A549 (cell line): ENCODE measurements at regions not wholly inside any gene's neighbourhood (a gene's known extent, or its start where the extent isn't known, plus 50 kb on each side); places are given as distances from the start of the nearest gene placed in this dataset.

Source experiments
- ATAC-seq, 2 experiments: fragments of 200-7000 bp in 1 of 2; fragments of >200 bp in 1 of 2; cut with Nextera tagmentation in 1 of 2; cut with Tn5 transposase in 1 of 2; 3 replicates each; pipeline versions ENCODE4 v1.8.0 to v1.9.1; 2018 to 2020; ENCODE audit warnings: mild to moderate bottlenecking in 1 of 2, moderate library complexity in 1 of 2
- CTCF ChIA-PET: fragments of 300-600 bp; sonication (Branson Sonifier 250); formaldehyde crosslinking; extraction: SDS; loops from one replicate; lab custom pipeline; 2021; ENCODE audit warnings: antibody characterized with exemption, inconsistent platforms; lab: Yijun Ruan, JAX
- POLR2A ChIA-PET: fragments of 350-600 bp; formaldehyde crosslinking; extraction: SDS; loops from one replicate; lab custom pipeline; 2021; ENCODE audit warnings: antibody characterized with exemption, inconsistent platforms; lab: Yijun Ruan, JAX
- DNase-seq, 2 experiments: peaks; one replicate each; pipeline versions ENCODE4 v3.0.0 to v3.0.0-alpha.2; 2011 to 2016; ENCODE audit warnings: low read depth in 1 of 2, low spot score in 1 of 2
- FAIRE-seq: peaks from 2 replicates; lab custom pipeline; 2011; peaks lifted over from hg19 to GRCh38; lab: Jason Lieb, UNC
- H3K27ac ChIP-seq, 2 experiments: fragments of >200 bp; sonication (Bioruptor Twin); formaldehyde crosslinking; 3 replicates each; pipeline ENCODE4 v1.5.1; 2016 to 2017
- H3K4me1 ChIP-seq: fragments of >200 bp; sonication (Bioruptor Twin); formaldehyde crosslinking; 3 replicates; pipeline ENCODE4 v1.6.1; 2016
- H3K4me2 ChIP-seq: fragments of >200 bp; sonication (Bioruptor Twin); formaldehyde crosslinking; 3 replicates; pipeline ENCODE4 v1.6.1; 2016
- H3K4me3 ChIP-seq: fragments of >200 bp; sonication (Bioruptor Twin); formaldehyde crosslinking; 3 replicates; pipeline ENCODE4 v1.5.1; 2016
- H3K9me3 ChIP-seq: fragments of >200 bp; sonication (Bioruptor Twin); formaldehyde crosslinking; 3 replicates; pipeline ENCODE4 v1.6.1; 2016
- BHLHE40 ChIP-seq: IDR thresholded peaks from 2 replicates; pipeline ENCODE4 v1.6.1; 2012; ENCODE audit warnings: low read depth, low read length, inconsistent platforms
- CBX8 ChIP-seq: fragments of 200-600 bp; sonication (generic); IDR thresholded peaks from 2 replicates; pipeline ENCODE4 v1.6.1; 2016
- E2F6 ChIP-seq: IDR thresholded peaks from 2 replicates; pipeline ENCODE4 v1.6.1; 2012; ENCODE audit warnings: low read depth, borderline replicate concordance
- EP300 ChIP-seq, 2 experiments: fragments of >200 bp; sonication (Bioruptor Twin); formaldehyde crosslinking; IDR thresholded peaks; 2 replicates in 1 of 2; 3 replicates in 1 of 2; pipeline ENCODE4 v1.6.1; 2016 to 2017
- FOSB ChIP-seq: fragments of 250-450 bp; sonication (Bioruptor Pico); IDR thresholded peaks from 2 replicates; pipeline ENCODE4 v1.5.0; 2020; ENCODE audit warnings: mild to moderate bottlenecking, moderate library complexity
- GATA3 ChIP-seq: IDR thresholded peaks from 2 replicates; pipeline ENCODE4 v1.6.1; 2012; ENCODE audit warnings: borderline replicate concordance
- HDAC2 ChIP-seq: fragments of 200-600 bp; sonication (generic); IDR thresholded peaks from 2 replicates; pipeline ENCODE4 v1.6.1; 2016
- HES2 ChIP-seq: fragments of >200 bp; sonication (Bioruptor Twin); formaldehyde crosslinking; IDR thresholded peaks from 2 replicates; pipeline ENCODE4 v1.6.1; 2016
- HMGXB4 ChIP-seq: fragments of 250-450 bp; sonication (Bioruptor Pico); IDR thresholded peaks from 2 replicates; pipeline ENCODE4 v1.5.0; 2021; ENCODE audit warnings: mild to moderate bottlenecking, moderate library complexity, borderline replicate concordance
- JUNB ChIP-seq: fragments of >200 bp; sonication (Bioruptor Twin); formaldehyde crosslinking; IDR thresholded peaks from 2 replicates; pipeline ENCODE4 v1.6.1; 2016
- KDM5A ChIP-seq: fragments of 200-600 bp; sonication (generic); IDR thresholded peaks from 2 replicates; pipeline ENCODE4 v1.6.1; 2016; ENCODE audit warnings: antibody characterized with exemption, mild to moderate bottlenecking
- MAFK ChIP-seq: fragments of 450-650 bp; IDR thresholded peaks from 2 replicates; pipeline ENCODE4 v1.6.1; 2014; ENCODE audit not compliant: partially characterized antibody
- NPAS2 ChIP-seq: fragments of 250-450 bp; sonication (Bioruptor Pico); IDR thresholded peaks from 2 replicates; pipeline ENCODE4 v1.8.0; 2022; ENCODE audit warnings: mild to moderate bottlenecking, moderate library complexity, borderline replicate concordance
- POLR2A ChIP-seq: IDR thresholded peaks from 2 replicates; pipeline ENCODE4 v1.6.1; 2012; ENCODE audit warnings: mild to moderate bottlenecking, low read length
- RAD21 ChIP-seq, 2 experiments: fragments of >200 bp in 1 of 2; sonication (Bioruptor Twin) in 1 of 2; formaldehyde crosslinking in 1 of 2; IDR thresholded peaks in 1 of 2; conservative IDR thresholded peaks in 1 of 2; 2 replicates in 1 of 2; 3 replicates in 1 of 2; pipeline ENCODE4 v1.6.1; 2012 to 2018; ENCODE audit warnings: inconsistent platforms in 1 of 2
- RCOR1 ChIP-seq: fragments of 150-350 bp; IDR thresholded peaks from 2 replicates; pipeline ENCODE4 v1.6.1; 2014; ENCODE audit warnings: antibody characterized with exemption, low read length, low read depth
- SREBF2 ChIP-seq: fragments of 450-650 bp; IDR thresholded peaks from 2 replicates; pipeline ENCODE4 v1.6.1; 2014; ENCODE audit warnings: mild to moderate bottlenecking, moderate library complexity
- ZC3H11A ChIP-seq: fragments of 450-650 bp; IDR thresholded peaks from 2 replicates; pipeline ENCODE4 v1.6.1; 2014; ENCODE audit warnings: antibody characterized with exemption, mild to moderate bottlenecking
- ZFP36 ChIP-seq: fragments of 450-650 bp; IDR thresholded peaks from 2 replicates; pipeline ENCODE4 v1.6.1; 2014; ENCODE audit warnings: borderline replicate concordance; ENCODE audit not compliant: partially characterized antibody
- WGBS: methylation state at CpG from one replicate; pipeline ENCODE4 v1.1.6; 2017; ENCODE audit errors: missing lambda C conversion rate; 5-methylcytosine and 5-hydroxymethylcytosine counted together
- TF ChIP-seq, protein P1 (sequence below): IDR thresholded peaks from 2 replicates; pipeline ENCODE4 v1.6.1; 2012
- TF ChIP-seq, protein P2 (sequence below): fragments of >200 bp; sonication (Bioruptor Twin); formaldehyde crosslinking; IDR thresholded peaks from 3 replicates; pipeline ENCODE4 v1.5.1; 2016

DNA sequence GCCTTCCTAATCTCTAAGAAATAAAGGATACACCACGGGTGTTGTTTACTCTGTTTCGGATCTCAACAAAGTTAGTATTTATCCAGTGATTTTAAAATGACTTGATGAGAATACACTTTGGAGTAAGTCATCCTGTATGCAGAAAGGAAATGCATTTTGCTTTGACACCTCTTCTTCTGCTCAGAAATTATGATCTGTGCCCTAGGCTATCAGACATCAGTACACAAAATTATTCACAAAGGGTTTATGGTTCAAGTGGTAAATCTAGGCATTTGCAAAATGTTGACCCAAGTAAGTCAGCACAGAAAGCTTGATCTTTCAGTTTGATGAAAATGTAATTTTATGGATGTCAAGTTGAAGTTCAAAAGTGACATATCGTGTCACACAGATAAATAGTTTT, 248.5 kb downstream of the ATP23 start:
- DNase-seq: no peak

GRCh38 chr12:58190618-58191017, 249.3 kb downstream of the ATP23 start:
- no peak for FAIRE-seq
- H3K4me3 ChIP-seq: no peak overlapping the region
- no peak overlapping the region for H3K27ac ChIP-seq
- no peaks in the 10 kb centered on the region for H3K4me1 ChIP-seq
- TF ChIP-seq ZC3H11A: no peak
- TF ChIP-seq HDAC2: no peak
- TF ChIP-seq, protein P1, sequence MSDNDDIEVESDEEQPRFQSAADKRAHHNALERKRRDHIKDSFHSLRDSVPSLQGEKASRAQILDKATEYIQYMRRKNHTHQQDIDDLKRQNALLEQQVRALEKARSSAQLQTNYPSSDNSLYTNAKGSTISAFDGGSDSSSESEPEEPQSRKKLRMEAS: no peak
- no peak for TF ChIP-seq ZFP36
- no peak for TF ChIP-seq SREBF2
- TF ChIP-seq POLR2A: no peak
- TF ChIP-seq MAFK: no peak
- TF ChIP-seq EP300 (IDR thresholded peaks at IDR 0.05): no peak
- TF ChIP-seq KDM5A: no peak
- TF ChIP-seq CBX8: no peak
- TF ChIP-seq FOSB: no peak
- TF ChIP-seq, all 56 proteins: peak for 0
- Histone ChIP-seq H3K9me3 (peaks cover 4% of the 10 kb centered on the region; the same call in 1 of the 3 replicates), H3K4me2 (no peak overlapping the region)
- ChIA-PET CTCF (interaction anchor here (0.6 kb wide), 2 partner anchors 41 to 241 kb away, joined by 3 read pairs; no protein-coding TSS in a partner anchor), POLR2A (no interaction called here)
- DNase-seq: no peak
- no peak for ATAC-seq
- WGBS: 42% methylated on average over 5 of the region's 5 CpGs

More for the DNA sequence above, 248.5 kb downstream of the ATP23 start:
- WGBS: 46% methylated on average over 3 of the region's 3 CpGs
- peaks cover 4% of the 10 kb centered on the region; the same call in 1 of the 3 replicates for H3K9me3 ChIP-seq
- ATAC-seq: no peak
- no peaks in the 10 kb centered on the region for H3K4me1 ChIP-seq
- no peak for TF ChIP-seq MAFK
- TF ChIP-seq FOSB: no peak
- TF ChIP-seq, protein P1: no peak
- no peak for TF ChIP-seq GATA3
- no peak for TF ChIP-seq RCOR1
- no peak for TF ChIP-seq RAD21 (conservative IDR thresholded peaks at IDR 0.05 in 1 of 2, IDR thresholded peaks at IDR 0.05 in 1 of 2)
- TF ChIP-seq, protein P2, sequence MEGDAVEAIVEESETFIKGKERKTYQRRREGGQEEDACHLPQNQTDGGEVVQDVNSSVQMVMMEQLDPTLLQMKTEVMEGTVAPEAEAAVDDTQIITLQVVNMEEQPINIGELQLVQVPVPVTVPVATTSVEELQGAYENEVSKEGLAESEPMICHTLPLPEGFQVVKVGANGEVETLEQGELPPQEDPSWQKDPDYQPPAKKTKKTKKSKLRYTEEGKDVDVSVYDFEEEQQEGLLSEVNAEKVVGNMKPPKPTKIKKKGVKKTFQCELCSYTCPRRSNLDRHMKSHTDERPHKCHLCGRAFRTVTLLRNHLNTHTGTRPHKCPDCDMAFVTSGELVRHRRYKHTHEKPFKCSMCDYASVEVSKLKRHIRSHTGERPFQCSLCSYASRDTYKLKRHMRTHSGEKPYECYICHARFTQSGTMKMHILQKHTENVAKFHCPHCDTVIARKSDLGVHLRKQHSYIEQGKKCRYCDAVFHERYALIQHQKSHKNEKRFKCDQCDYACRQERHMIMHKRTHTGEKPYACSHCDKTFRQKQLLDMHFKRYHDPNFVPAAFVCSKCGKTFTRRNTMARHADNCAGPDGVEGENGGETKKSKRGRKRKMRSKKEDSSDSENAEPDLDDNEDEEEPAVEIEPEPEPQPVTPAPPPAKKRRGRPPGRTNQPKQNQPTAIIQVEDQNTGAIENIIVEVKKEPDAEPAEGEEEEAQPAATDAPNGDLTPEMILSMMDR: no peak
- no peak for TF ChIP-seq HDAC2
- TF ChIP-seq HES2: no peak
- no peak for TF ChIP-seq NPAS2 (CRISPR knock-in tag)
- no peak for TF ChIP-seq HMGXB4
- TF ChIP-seq E2F6: no peak
- TF ChIP-seq POLR2A: no peak
- no peak for TF ChIP-seq BHLHE40
- no peak for TF ChIP-seq JUNB
- no peak for FAIRE-seq
- H3K27ac ChIP-seq: no peak overlapping the region
- no peak overlapping the region for H3K4me2 ChIP-seq
- CTCF ChIA-PET: no interaction called here
- POLR2A ChIA-PET: no interaction called here
- H3K4me3 ChIP-seq: no peak overlapping the region
